ENCODE measurements at regions not wholly inside any gene's neighbourhood (a gene's known extent, or its start where the extent isn't known, plus 50 kb on each side); places are given as distances from the start of the nearest gene placed in this dataset.

GRCh38 chr11:87437133-87437843 lies 399.6 kb downstream of the TMEM135 start:
- TF ChIP-seq EZH2phosphoT487 (IDR thresholded peaks at IDR 0.05; ENCODE audit: borderline replicate concordance, low read length) = no peak
- TF ChIP-seq CTCF (IDR thresholded peaks at IDR 0.05; ENCODE audit: low read depth, low read length, poor library complexity, severe bottlenecking) = no peak
